ENCODE measurements at regions not wholly inside any gene's neighbourhood (a gene's known extent, or its start where the extent isn't known, plus 50 kb on each side); places are given as distances from the start of the nearest gene placed in this dataset.

DNA sequence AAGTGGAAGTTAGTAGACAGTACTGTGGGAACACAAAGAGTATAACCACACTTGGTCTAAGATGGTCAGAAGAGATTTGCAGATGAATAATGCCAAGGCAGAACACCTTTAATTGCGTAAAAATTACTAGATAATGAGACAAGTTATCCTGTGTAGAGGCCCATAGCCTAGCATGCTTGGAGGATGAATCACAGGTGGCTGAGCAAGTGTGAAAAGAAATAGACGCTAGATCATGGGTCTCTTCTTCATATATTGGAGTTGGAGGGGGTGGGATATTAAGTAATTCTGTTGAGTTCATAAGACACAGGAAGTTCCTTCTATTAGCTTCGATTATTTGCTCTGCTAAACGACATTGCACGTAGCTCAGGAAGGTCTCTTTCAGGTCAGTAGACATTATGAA lies 454.3 kb upstream of the LMO3 start:
- no peaks in the 10 kb centered on the region for H4K20me1 ChIP-seq (ENCODE audit: control insufficient read depth, insufficient read depth, low read depth, low read length)
- no peaks in the 10 kb centered on the region for H3K36me3 ChIP-seq (ENCODE audit: control insufficient read depth, low read length)
- no peaks in the 10 kb centered on the region for H3K27me3 ChIP-seq (ENCODE audit: control insufficient read depth, low read length)
- TF ChIP-seq EZH2phosphoT487 (IDR thresholded peaks at IDR 0.05; ENCODE audit: borderline replicate concordance, low read length): no peak
- TF ChIP-seq, protein P1, sequence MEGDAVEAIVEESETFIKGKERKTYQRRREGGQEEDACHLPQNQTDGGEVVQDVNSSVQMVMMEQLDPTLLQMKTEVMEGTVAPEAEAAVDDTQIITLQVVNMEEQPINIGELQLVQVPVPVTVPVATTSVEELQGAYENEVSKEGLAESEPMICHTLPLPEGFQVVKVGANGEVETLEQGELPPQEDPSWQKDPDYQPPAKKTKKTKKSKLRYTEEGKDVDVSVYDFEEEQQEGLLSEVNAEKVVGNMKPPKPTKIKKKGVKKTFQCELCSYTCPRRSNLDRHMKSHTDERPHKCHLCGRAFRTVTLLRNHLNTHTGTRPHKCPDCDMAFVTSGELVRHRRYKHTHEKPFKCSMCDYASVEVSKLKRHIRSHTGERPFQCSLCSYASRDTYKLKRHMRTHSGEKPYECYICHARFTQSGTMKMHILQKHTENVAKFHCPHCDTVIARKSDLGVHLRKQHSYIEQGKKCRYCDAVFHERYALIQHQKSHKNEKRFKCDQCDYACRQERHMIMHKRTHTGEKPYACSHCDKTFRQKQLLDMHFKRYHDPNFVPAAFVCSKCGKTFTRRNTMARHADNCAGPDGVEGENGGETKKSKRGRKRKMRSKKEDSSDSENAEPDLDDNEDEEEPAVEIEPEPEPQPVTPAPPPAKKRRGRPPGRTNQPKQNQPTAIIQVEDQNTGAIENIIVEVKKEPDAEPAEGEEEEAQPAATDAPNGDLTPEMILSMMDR (IDR thresholded peaks at IDR 0.05; ENCODE audit: low read depth, low read length, poor library complexity, severe bottlenecking): no peak
- no peaks in the 10 kb centered on the region for H3K4me1 ChIP-seq (ENCODE audit: control insufficient read depth, low read length)
- H3K27ac ChIP-seq (ENCODE audit: low read depth, low read length): no peak overlapping the region
- no peaks in the 10 kb centered on the region for H3K9me3 ChIP-seq (ENCODE audit: control insufficient read depth, insufficient read depth, low read length)
- no peak overlapping the region for H3K4me2 ChIP-seq (ENCODE audit: low read length)
- H3K4me3 ChIP-seq (ENCODE audit: low read length): no peak overlapping the region
- no peaks in the 10 kb centered on the region for H3K79me2 ChIP-seq (ENCODE audit: control insufficient read depth, low read length)
- H3K9me2 ChIP-seq (replicated peaks; ENCODE audit: control insufficient read depth, low read length): no peaks in the 10 kb centered on the region
- H3F3A ChIP-seq (ENCODE audit: control insufficient read depth, insufficient read depth): no peaks in the 10 kb centered on the region

DNA sequence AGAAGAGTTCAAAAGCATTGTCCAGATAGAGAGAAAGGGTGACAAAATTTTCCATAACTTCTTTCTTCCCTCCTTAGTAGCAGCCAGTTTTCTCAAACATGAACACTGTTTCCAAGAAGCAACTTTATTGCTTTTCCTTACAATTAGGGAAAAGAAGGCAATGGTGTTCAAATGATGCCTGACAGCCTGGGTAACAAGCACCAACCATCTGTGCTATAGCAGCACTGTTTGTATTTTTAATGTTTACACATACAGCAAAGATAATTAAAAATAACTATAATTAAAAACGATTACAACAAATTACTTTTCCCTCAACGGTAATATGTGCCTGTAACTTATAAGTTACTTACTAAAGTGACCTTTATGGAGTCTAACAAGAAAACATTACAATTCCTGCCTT lies 450.6 kb upstream of the LMO3 start:
- H3K9me3 ChIP-seq (ENCODE audit: control insufficient read depth, insufficient read depth, low read length): no peaks in the 10 kb centered on the region
- H3K4me2 ChIP-seq (ENCODE audit: low read length): no peak overlapping the region
- TF ChIP-seq, protein P1 (IDR thresholded peaks at IDR 0.05; ENCODE audit: low read depth, low read length, poor library complexity, severe bottlenecking): no peak
- TF ChIP-seq EZH2phosphoT487 (IDR thresholded peaks at IDR 0.05; ENCODE audit: borderline replicate concordance, low read length): no peak
- no peak overlapping the region for H3K27ac ChIP-seq (ENCODE audit: low read depth, low read length)
- H3K9me2 ChIP-seq (replicated peaks; ENCODE audit: control insufficient read depth, low read length): no peaks in the 10 kb centered on the region
- H3K4me1 ChIP-seq (ENCODE audit: control insufficient read depth, low read length): no peaks in the 10 kb centered on the region
- H4K20me1 ChIP-seq (ENCODE audit: control insufficient read depth, insufficient read depth, low read depth, low read length): no peaks in the 10 kb centered on the region
- H3K4me3 ChIP-seq (ENCODE audit: low read length): no peak overlapping the region
- H3K79me2 ChIP-seq (ENCODE audit: control insufficient read depth, low read length): no peaks in the 10 kb centered on the region
- H3F3A ChIP-seq (ENCODE audit: control insufficient read depth, insufficient read depth): no peaks in the 10 kb centered on the region
- H3K27me3 ChIP-seq (ENCODE audit: control insufficient read depth, low read length): no peaks in the 10 kb centered on the region
- H3K36me3 ChIP-seq (ENCODE audit: control insufficient read depth, low read length): no peaks in the 10 kb centered on the region

DNA sequence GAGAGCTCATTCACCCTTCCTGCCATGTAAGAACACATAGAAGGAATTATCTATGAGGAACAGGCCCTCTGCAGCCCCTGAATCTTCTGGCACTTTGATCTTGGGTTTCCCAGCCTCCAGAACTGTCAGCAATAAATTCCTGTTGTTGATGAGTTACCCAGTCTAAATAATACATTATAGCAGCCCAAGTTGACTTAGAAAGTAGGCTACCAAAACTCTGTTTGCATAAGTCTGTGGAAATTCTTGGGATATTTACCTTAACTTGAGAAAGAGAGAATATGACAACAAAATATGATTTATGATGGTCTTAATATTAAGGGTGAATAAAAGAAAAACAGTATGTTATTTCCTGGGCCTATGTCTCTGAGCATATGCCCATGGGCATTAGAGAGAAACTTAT lies 433.0 kb upstream of the LMO3 start:
- Histone ChIP-seq H3K4me1 (ENCODE audit: control insufficient read depth, low read length) (no peaks in the 10 kb centered on the region), H3F3A (ENCODE audit: control insufficient read depth, insufficient read depth) (no peaks in the 10 kb centered on the region), H4K20me1 (ENCODE audit: control insufficient read depth, insufficient read depth, low read depth, low read length) (no peaks in the 10 kb centered on the region), H3K4me3 (ENCODE audit: low read length) (no peak overlapping the region), H3K4me2 (ENCODE audit: low read length) (no peak overlapping the region), H3K9me3 (ENCODE audit: control insufficient read depth, insufficient read depth, low read length) (no peaks in the 10 kb centered on the region), H3K27me3 (ENCODE audit: control insufficient read depth, low read length) (no peaks in the 10 kb centered on the region), H3K9me2 (replicated peaks; ENCODE audit: control insufficient read depth, low read length) (no peaks in the 10 kb centered on the region), H3K79me2 (ENCODE audit: control insufficient read depth, low read length) (no peaks in the 10 kb centered on the region), H3K27ac (ENCODE audit: low read depth, low read length) (no peak overlapping the region), H3K36me3 (ENCODE audit: control insufficient read depth, low read length) (no peaks in the 10 kb centered on the region)
- TF ChIP-seq, protein P1 (IDR thresholded peaks at IDR 0.05; ENCODE audit: low read depth, low read length, poor library complexity, severe bottlenecking): no peak
- TF ChIP-seq EZH2phosphoT487 (IDR thresholded peaks at IDR 0.05; ENCODE audit: borderline replicate concordance, low read length): no peak

DNA sequence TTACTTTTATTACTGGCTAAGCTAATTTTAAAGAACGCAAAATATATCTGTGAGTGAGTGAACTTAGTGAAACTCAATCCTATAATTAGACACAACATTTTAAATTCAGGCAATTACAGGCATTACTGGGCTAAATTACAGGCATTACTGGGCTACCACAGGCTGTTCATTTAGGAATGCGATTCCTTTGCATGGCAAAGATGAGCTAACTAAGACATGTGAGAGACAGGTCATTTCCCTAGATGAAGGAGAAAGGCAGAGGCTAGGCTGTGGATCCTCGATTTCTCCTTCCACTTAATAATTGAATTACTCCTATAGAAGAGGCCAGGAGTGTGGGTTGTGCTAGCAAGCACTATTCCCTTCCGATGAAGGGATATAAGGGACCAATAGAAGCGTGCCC lies 429.4 kb upstream of the LMO3 start:
- TF ChIP-seq, protein P1 (IDR thresholded peaks at IDR 0.05; ENCODE audit: low read depth, low read length, poor library complexity, severe bottlenecking): no peak
- no peak for TF ChIP-seq EZH2phosphoT487 (IDR thresholded peaks at IDR 0.05; ENCODE audit: borderline replicate concordance, low read length)
- no peak overlapping the region for H3K27ac ChIP-seq (ENCODE audit: low read depth, low read length)
- no peaks in the 10 kb centered on the region for H3K36me3 ChIP-seq (ENCODE audit: control insufficient read depth, low read length)
- no peaks in the 10 kb centered on the region for H3K9me3 ChIP-seq (ENCODE audit: control insufficient read depth, insufficient read depth, low read length)
- H3K4me3 ChIP-seq (ENCODE audit: low read length): no peak overlapping the region
- no peaks in the 10 kb centered on the region for H3K9me2 ChIP-seq (replicated peaks; ENCODE audit: control insufficient read depth, low read length)
- no peak overlapping the region for H3K4me2 ChIP-seq (ENCODE audit: low read length)
- no peaks in the 10 kb centered on the region for H3K27me3 ChIP-seq (ENCODE audit: control insufficient read depth, low read length)
- H3K79me2 ChIP-seq (ENCODE audit: control insufficient read depth, low read length): no peaks in the 10 kb centered on the region
- H3K4me1 ChIP-seq (ENCODE audit: control insufficient read depth, low read length): no peaks in the 10 kb centered on the region
- H3F3A ChIP-seq (ENCODE audit: control insufficient read depth, insufficient read depth): no peaks in the 10 kb centered on the region
- H4K20me1 ChIP-seq (ENCODE audit: control insufficient read depth, insufficient read depth, low read depth, low read length): no peaks in the 10 kb centered on the region
